K562 (cell line): ENCODE measurements at regions not wholly inside any gene's neighbourhood (a gene's known extent, or its start where the extent isn't known, plus 50 kb on each side); places are given as distances from the start of the nearest gene placed in this dataset.

Source experiments
- ATAC-seq: fragments of 200-7000 bp; cut with Tn5 transposase; 3 replicates; pipeline ENCODE4 v1.9.1; 2020; ENCODE audit warnings: moderate library complexity
- BruUV-seq: library from RNA; stranded (reverse); fragments of 400-500 nt; replicated peaks from 2 replicates; lab custom pipeline; 2021; lab: Mats Ljungman, UMichigan
- CTCF ChIA-PET: fragments of 300-600 bp; formaldehyde crosslinking; extraction: SDS; loops from one replicate; lab custom pipeline; 2021; ENCODE audit warnings: low intra/inter-chr PET ratio; lab: Yijun Ruan, JAX
- POLR2A ChIA-PET: fragments of 300-600, 350-650 bp; sonication (Branson Sonifier 250); formaldehyde crosslinking; extraction: SDS; loops from one replicate; lab custom pipeline; 2021; ENCODE audit warnings: antibody characterized with exemption, inconsistent platforms; lab: Yijun Ruan, JAX
- DNase-seq, 4 experiments: peaks; one replicate each; pipeline versions ENCODE4 v3.0.0 to v3.0.0-alpha.2; 2011 to 2018; ENCODE audit warnings: low spot score in 3 of 4, mixed read lengths in 3 of 4; ENCODE audit errors: extremely low read depth in 1 of 4
- FAIRE-seq: peaks from 2 replicates; lab custom pipeline; 2011; peaks lifted over from hg19 to GRCh38; lab: Jason Lieb, UNC
- H2AFZ ChIP-seq: 2 replicates; pipeline ENCODE4 v1.6.0; 2011; ENCODE audit warnings: low read depth, low read length, control low read depth, inconsistent platforms
- H3K27ac ChIP-seq: fragments of 200-600 bp; 3 replicates; pipeline ENCODE4 v1.8.0; 2011; ENCODE audit warnings: low read depth, mild to moderate bottlenecking, control low read depth, inconsistent platforms, low read length, moderate library complexity, mixed read lengths; ENCODE audit errors: extremely low read depth
- H3K27me3 ChIP-seq, 2 experiments: fragments of 300-600 bp in 1 of 2; 2 replicates in 1 of 2; 3 replicates in 1 of 2; pipeline versions ENCODE4 v1.6.0 to v1.8.0; 2011; ENCODE audit warnings: inconsistent platforms in 2 of 2, low read length in 2 of 2, mild to moderate bottlenecking in 1 of 2, mixed read lengths in 1 of 2, moderate library complexity in 1 of 2; ENCODE audit not compliant: control insufficient read depth in 2 of 2, insufficient read depth in 2 of 2
- H3K36me3 ChIP-seq: fragments of 300-600 bp; 3 replicates; pipeline ENCODE4 v1.8.0; 2011; ENCODE audit warnings: mild to moderate bottlenecking, low read length, inconsistent platforms; ENCODE audit not compliant: control insufficient read depth, insufficient read depth
- H3K4me1 ChIP-seq, 2 experiments: fragments of 200-600 bp in 1 of 2; replicated peaks in 1 of 2; 2 replicates in 1 of 2; 3 replicates in 1 of 2; pipeline versions ENCODE4 v1.5.1 to v1.8.0; 2011; ENCODE audit warnings: inconsistent platforms in 2 of 2, low read length in 2 of 2, mild to moderate bottlenecking in 1 of 2, mixed read lengths in 1 of 2, moderate library complexity in 1 of 2; ENCODE audit not compliant: control insufficient read depth in 2 of 2, insufficient read depth in 2 of 2
- H3K4me2 ChIP-seq: 2 replicates; pipeline ENCODE4 v1.6.1; 2011; ENCODE audit warnings: low read length, control low read depth, inconsistent platforms, mixed read lengths; ENCODE audit not compliant: insufficient read depth
- H3K4me3 ChIP-seq: fragments of 200-600 bp; sonication (generic), shearing (Covaris generic); 2 replicates; pipeline ENCODE4 v1.5.1; 2016; ENCODE audit warnings: control low read depth, inconsistent platforms
- H3K79me2 ChIP-seq: fragments of 200-600 bp; 3 replicates; pipeline ENCODE4 v1.8.0; 2011; ENCODE audit warnings: low read length, inconsistent platforms; ENCODE audit not compliant: control insufficient read depth, insufficient read depth
- H3K9ac ChIP-seq, 2 experiments: 2 replicates each; pipeline versions ENCODE4 v1.6.0 to v1.6.1; 2011; ENCODE audit warnings: low read depth in 2 of 2, low read length in 2 of 2, control low read depth in 1 of 2, inconsistent platforms in 1 of 2, mild to moderate bottlenecking in 1 of 2, mixed read lengths in 1 of 2; ENCODE audit not compliant: insufficient read depth in 1 of 2
- H3K9me1 ChIP-seq: one replicate; pipeline ENCODE4 v1.6.0; 2011; ENCODE audit warnings: inconsistent platforms, mild to moderate bottlenecking, low read length, moderate library complexity; ENCODE audit not compliant: control insufficient read depth, insufficient read depth
- H3K9me3 ChIP-seq: replicated peaks from 2 replicates; pipeline ENCODE4 v1.5.1; 2011; ENCODE audit warnings: low read depth, low read length, inconsistent platforms; ENCODE audit not compliant: control insufficient read depth, insufficient read depth
- H4K20me1 ChIP-seq: replicated peaks from 2 replicates; pipeline ENCODE4 v1.6.1; 2011; ENCODE audit warnings: low read length, inconsistent platforms, mixed read lengths; ENCODE audit not compliant: control insufficient read depth, insufficient read depth
- DNMT1 ChIP-seq: fragments of 450-650 bp; IDR thresholded peaks from 2 replicates; pipeline ENCODE4 v1.6.1; 2016; ENCODE audit warnings: antibody characterized with exemption, mild to moderate bottlenecking
- ZNF12 ChIP-seq: sonication (generic); formaldehyde crosslinking; IDR thresholded peaks from 2 replicates; pipeline ENCODE4 v1.4.0; 2020; ENCODE audit warnings: mild to moderate bottlenecking, missing genetic modification reagents
- ZNF263 ChIP-seq: sonication (generic); formaldehyde crosslinking; IDR thresholded peaks from 2 replicates; pipeline ENCODE4 v1.8.0; 2022; ENCODE audit warnings: mild to moderate bottlenecking, missing genetic modification reagents, borderline replicate concordance
- ZNF586 ChIP-seq: fragments of 450-650 bp; formaldehyde crosslinking; conservative IDR thresholded peaks from 2 replicates; pipeline ENCODE4 v1.4.0; 2020; ENCODE audit warnings: mild to moderate bottlenecking, moderate library complexity
- WGBS: fragments of 100-300 bp; shearing (Covaris generic); methylation state at CpG from one replicate; pipeline ENCODE4 v1.1.6; 2016; ENCODE audit warnings: low coverage, mixed read lengths; ENCODE audit not compliant: insufficient coverage; ENCODE audit errors: missing lambda C conversion rate; 5-methylcytosine and 5-hydroxymethylcytosine counted together
- in situ Hi-C: fragments of 300-500 bp; cut with MboI; formaldehyde crosslinking; loops from 4 replicates; pipeline ENCODE4 v1.15.0; 2018; ENCODE audit warnings: inconsistent platforms, mixed read lengths
- intact Hi-C: fragments of 100-400 bp; cut with micrococcal nuclease; formaldehyde crosslinking; loops from 2 replicates; pipeline ENCODE4 v1.14.2; 2022
- TF ChIP-seq, protein P1 (sequence below): sonication (generic); formaldehyde crosslinking; IDR thresholded peaks from 2 replicates; pipeline ENCODE4 v1.8.1; 2023; ENCODE audit warnings: mild to moderate bottlenecking, missing genetic modification reagents
- TF ChIP-seq, protein P2 (sequence below): sonication (generic); formaldehyde crosslinking; IDR thresholded peaks from 2 replicates; pipeline ENCODE4 v1.8.1; 2022; ENCODE audit warnings: missing genetic modification reagents
- TF ChIP-seq, protein P3 (sequence below): fragments of 250-450 bp; sonication (Bioruptor Pico); IDR thresholded peaks from 2 replicates; pipeline ENCODE4 v1.5.0; 2020; ENCODE audit warnings: mild to moderate bottlenecking, borderline replicate concordance
- TF ChIP-seq, protein P4 (sequence below): IDR thresholded peaks from 2 replicates; pipeline ENCODE4 v1.6.1; 2016; ENCODE audit warnings: missing genetic modification characterization, missing compliant biosample characterization

DNA sequence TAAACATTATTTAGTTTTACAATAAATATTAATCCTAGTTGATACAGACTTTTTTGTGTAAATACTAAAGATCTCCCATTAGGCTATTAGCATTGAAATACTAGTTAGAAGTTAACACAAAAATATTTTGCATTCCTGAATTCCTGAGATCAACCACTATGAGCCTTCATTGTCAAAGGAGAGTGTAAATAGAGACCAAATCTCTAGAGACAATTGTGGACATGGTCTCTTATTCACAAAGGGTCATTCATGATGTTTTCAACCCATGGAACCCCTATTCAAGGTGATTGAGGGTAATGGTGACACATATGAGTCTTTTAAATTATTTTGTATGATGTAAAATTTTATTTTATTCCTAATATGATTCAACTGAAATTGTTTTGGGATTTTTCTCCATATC is 1454.8 kb upstream of the LRRTM3 start:
- ChIA-PET CTCF (no interaction called here), POLR2A (no interaction called here)
- in situ Hi-C loops: no loop called here
- Histone ChIP-seq H3K36me3 (no peaks in the 10 kb centered on the region), H3K79me2 (no peaks in the 10 kb centered on the region), H4K20me1 (no peaks in the 10 kb centered on the region), H3K27ac (no peak overlapping the region), H3K4me1 (no peaks in the 10 kb centered on the region), H3K4me2 (no peak overlapping the region), H3K9ac (no peak overlapping the region), H3K9me1 (no peaks in the 10 kb centered on the region), H3K9me3 (no peaks in the 10 kb centered on the region), H3K4me3 (no peak overlapping the region), H3K27me3 (no peaks in the 10 kb centered on the region), H2AFZ (no peak overlapping the region)
- intact Hi-C loops: no loop called here
- DNase-seq: no peak
- ATAC-seq: no peak
- FAIRE-seq: no peak
- TF ChIP-seq, protein P1, sequence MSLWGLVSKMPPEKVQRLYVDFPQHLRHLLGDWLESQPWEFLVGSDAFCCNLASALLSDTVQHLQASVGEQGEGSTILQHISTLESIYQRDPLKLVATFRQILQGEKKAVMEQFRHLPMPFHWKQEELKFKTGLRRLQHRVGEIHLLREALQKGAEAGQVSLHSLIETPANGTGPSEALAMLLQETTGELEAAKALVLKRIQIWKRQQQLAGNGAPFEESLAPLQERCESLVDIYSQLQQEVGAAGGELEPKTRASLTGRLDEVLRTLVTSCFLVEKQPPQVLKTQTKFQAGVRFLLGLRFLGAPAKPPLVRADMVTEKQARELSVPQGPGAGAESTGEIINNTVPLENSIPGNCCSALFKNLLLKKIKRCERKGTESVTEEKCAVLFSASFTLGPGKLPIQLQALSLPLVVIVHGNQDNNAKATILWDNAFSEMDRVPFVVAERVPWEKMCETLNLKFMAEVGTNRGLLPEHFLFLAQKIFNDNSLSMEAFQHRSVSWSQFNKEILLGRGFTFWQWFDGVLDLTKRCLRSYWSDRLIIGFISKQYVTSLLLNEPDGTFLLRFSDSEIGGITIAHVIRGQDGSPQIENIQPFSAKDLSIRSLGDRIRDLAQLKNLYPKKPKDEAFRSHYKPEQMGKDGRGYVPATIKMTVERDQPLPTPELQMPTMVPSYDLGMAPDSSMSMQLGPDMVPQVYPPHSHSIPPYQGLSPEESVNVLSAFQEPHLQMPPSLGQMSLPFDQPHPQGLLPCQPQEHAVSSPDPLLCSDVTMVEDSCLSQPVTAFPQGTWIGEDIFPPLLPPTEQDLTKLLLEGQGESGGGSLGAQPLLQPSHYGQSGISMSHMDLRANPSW (CRISPR knock-in tag): no peak
- no peak for TF ChIP-seq ZNF263 (CRISPR knock-in tag)
- no peak for TF ChIP-seq ZNF586
- BruUV-seq: no TSS peak

DNA sequence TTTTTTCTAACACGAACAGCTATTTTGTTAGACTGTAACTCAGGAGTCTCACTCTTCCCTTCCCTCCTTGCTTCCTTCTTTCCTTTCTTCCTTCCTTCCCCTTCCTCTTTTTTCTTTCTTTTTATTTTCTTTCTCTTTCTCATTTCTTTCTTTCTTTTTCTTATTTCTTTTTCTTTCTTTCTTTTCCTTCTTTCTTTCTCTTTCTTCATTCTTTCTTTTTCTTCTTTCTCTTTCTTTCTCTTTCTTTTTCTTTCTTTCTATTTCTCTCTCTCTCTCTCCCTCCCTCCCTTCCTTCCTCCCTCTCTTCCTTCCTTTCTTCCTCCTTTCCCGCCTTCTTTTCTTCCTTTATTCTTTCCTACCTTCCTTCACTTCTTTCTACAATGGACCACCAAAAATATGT is 1443.0 kb upstream of the LRRTM3 start:
- POLR2A ChIA-PET: no interaction called here
- CTCF ChIA-PET: no interaction called here
- H3K9ac ChIP-seq: no peak overlapping the region
- H3K4me3 ChIP-seq: no peak overlapping the region
- H3K4me1 ChIP-seq: no peaks in the 10 kb centered on the region
- no TSS peak for BruUV-seq
- no peaks in the 10 kb centered on the region; the same call in 1 of the 2 replicates for H3K9me3 ChIP-seq
- no peak overlapping the region for H3K27ac ChIP-seq
- no peaks in the 10 kb centered on the region for H3K79me2 ChIP-seq
- 9% methylated on average over 2 of the region's 2 CpGs for WGBS
- H3K27me3 ChIP-seq: no peaks in the 10 kb centered on the region
- H2AFZ ChIP-seq: no peak overlapping the region
- no peak for ATAC-seq
- no peak for DNase-seq
- no peaks in the 10 kb centered on the region for H3K36me3 ChIP-seq
- H3K9me1 ChIP-seq: no peaks in the 10 kb centered on the region
- no peak for FAIRE-seq
- no peak overlapping the region for H3K4me2 ChIP-seq
- in situ Hi-C loops (no loop called here), intact Hi-C loops (no loop called here)
- no peaks in the 10 kb centered on the region for H4K20me1 ChIP-seq
- TF ChIP-seq, protein P2, sequence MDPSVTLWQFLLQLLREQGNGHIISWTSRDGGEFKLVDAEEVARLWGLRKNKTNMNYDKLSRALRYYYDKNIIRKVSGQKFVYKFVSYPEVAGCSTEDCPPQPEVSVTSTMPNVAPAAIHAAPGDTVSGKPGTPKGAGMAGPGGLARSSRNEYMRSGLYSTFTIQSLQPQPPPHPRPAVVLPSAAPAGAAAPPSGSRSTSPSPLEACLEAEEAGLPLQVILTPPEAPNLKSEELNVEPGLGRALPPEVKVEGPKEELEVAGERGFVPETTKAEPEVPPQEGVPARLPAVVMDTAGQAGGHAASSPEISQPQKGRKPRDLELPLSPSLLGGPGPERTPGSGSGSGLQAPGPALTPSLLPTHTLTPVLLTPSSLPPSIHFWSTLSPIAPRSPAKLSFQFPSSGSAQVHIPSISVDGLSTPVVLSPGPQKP: no peak
- TF ChIP-seq, protein P3, sequence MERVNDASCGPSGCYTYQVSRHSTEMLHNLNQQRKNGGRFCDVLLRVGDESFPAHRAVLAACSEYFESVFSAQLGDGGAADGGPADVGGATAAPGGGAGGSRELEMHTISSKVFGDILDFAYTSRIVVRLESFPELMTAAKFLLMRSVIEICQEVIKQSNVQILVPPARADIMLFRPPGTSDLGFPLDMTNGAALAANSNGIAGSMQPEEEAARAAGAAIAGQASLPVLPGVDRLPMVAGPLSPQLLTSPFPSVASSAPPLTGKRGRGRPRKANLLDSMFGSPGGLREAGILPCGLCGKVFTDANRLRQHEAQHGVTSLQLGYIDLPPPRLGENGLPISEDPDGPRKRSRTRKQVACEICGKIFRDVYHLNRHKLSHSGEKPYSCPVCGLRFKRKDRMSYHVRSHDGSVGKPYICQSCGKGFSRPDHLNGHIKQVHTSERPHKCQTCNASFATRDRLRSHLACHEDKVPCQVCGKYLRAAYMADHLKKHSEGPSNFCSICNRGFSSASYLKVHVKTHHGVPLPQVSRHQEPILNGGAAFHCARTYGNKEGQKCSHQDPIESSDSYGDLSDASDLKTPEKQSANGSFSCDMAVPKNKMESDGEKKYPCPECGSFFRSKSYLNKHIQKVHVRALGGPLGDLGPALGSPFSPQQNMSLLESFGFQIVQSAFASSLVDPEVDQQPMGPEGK (CRISPR knock-in tag): no peak
- no peak for TF ChIP-seq DNMT1
- no peak for TF ChIP-seq ZNF12 (CRISPR knock-in tag)
- TF ChIP-seq, protein P4, sequence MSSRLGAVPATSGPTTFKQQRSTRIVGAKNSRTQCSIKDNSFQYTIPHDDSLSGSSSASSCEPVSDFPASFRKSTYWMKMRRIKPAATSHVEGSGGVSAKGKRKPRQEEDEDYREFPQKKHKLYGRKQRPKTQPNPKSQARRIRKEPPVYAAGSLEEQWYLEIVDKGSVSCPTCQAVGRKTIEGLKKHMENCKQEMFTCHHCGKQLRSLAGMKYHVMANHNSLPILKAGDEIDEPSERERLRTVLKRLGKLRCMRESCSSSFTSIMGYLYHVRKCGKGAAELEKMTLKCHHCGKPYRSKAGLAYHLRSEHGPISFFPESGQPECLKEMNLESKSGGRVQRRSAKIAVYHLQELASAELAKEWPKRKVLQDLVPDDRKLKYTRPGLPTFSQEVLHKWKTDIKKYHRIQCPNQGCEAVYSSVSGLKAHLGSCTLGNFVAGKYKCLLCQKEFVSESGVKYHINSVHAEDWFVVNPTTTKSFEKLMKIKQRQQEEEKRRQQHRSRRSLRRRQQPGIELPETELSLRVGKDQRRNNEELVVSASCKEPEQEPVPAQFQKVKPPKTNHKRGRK (tag): peak; percentile 69; the same call in 1 of the 2 replicates
